LNCaP clone FGC (cell line): ENCODE measurements at regions not wholly inside any gene's neighbourhood (a gene's known extent, or its start where the extent isn't known, plus 50 kb on each side); places are given as distances from the start of the nearest gene placed in this dataset.
A peak's percentile ranks its signal among the peaks of the same experiment; 100 is the strongest.

Experiments used
- DNase-seq: peaks from one replicate; pipeline ENCODE4 v3.0.0-alpha.2; 2011; ENCODE audit warnings: low read depth
- H3K4me3 ChIP-seq: 2 replicates; pipeline ENCODE4 v1.5.1; 2011; ENCODE audit warnings: mild to moderate bottlenecking, low read depth, low read length, control low read depth
- CTCF ChIP-seq: IDR thresholded peaks from 2 replicates; pipeline ENCODE4 v1.5.1; 2012; ENCODE audit warnings: mild to moderate bottlenecking; ENCODE audit not compliant: control insufficient read depth, insufficient read depth; ENCODE audit errors: extremely low read depth

- no peak for DNase-seq
- no peak overlapping the region for H3K4me3 ChIP-seq
- TF ChIP-seq CTCF, result no peak
These were observed 121.1 kb downstream of the HGF start for GRCh38 chr7:81648716-81649115.

GRCh38 chr7:81645435-81645834 is 124.4 kb downstream of the HGF start:
- H3K4me3 ChIP-seq, result no peak overlapping the region
- no peak for TF ChIP-seq CTCF
- DNase-seq, result no peak

- no peak overlapping the region for H3K4me3 ChIP-seq
- no peak for TF ChIP-seq CTCF
- no peak for DNase-seq
These were observed 128.0 kb downstream of the HGF start for GRCh38 chr7:81641873-81642272.

- peak; percentile 74 for DNase-seq
- no peak for TF ChIP-seq CTCF
These were observed 131.6 kb downstream of the HGF start for GRCh38 chr7:81638198-81638597.

GRCh38 chr7:81637534-81637933 is 132.3 kb downstream of the HGF start:
- no peak for TF ChIP-seq CTCF
- no peak overlapping the region for H3K4me3 ChIP-seq
- no peak for DNase-seq

More at GRCh38 chr7:81638198-81638597, 131.6 kb downstream of the HGF start:
- no peak overlapping the region for H3K4me3 ChIP-seq

- no peak overlapping the region for H3K4me3 ChIP-seq
- no peak for TF ChIP-seq CTCF
- DNase-seq, result no peak
These were observed 137.4 kb downstream of the HGF start for GRCh38 chr7:81632418-81632817.

- no peak for DNase-seq
- H3K4me3 ChIP-seq, result no peak overlapping the region
- TF ChIP-seq CTCF, result no peak
These were observed 139.2 kb downstream of the HGF start for GRCh38 chr7:81630600-81630999.
